ENCODE measurements at regions not wholly inside any gene's neighbourhood (a gene's known extent, or its start where the extent isn't known, plus 50 kb on each side); places are given as distances from the start of the nearest gene placed in this dataset.
A peak's percentile ranks its signal among the peaks of the same experiment; 100 is the strongest.

DNA sequence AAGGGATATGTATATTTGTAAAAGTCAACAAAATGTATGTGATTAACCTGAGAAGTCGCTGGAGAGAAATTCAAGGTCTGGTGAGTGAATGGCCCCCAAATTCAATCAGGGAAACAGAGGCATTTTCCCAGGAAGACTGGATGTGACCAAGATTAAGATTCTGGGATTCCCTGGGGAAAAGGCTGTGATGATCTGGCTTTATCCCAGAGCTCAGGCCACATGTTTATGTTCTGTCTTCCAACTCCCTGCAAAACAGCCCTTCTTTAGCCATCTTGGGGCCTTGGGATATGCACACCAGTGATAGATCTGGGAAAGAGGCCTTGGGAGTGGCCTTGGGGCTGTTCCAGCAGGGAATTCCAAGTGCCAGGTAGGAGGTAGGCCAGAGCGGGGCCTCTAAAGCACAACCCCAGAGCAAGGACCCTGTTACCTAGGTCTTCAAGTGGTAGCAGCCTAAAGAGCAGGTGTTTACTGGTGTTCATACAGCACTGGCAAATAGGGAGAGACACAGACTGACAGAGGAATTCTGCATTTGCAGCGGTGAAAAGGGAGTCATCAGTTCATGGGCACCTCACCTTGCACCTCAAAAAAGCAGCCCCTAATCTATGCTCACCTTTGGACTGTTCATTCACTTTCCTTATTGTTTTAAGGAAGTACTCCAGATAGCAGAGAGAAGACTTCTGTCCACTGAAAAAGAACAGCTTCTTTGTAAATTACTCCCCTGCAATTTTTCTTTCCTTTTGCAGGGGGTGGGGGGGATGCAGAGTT, 312.4 kb downstream of the BUD13 start:
- Histone ChIP-seq H3K9me3 (ENCODE audit: control insufficient read depth, insufficient read depth, low read depth, low read length) (no peaks in the 10 kb centered on the region), H3K27me3 (ENCODE audit: control insufficient read depth, insufficient read depth, low read length) (peaks cover 9% of the 10 kb centered on the region; the same call in 1 of the 2 replicates), H3K4me1 (ENCODE audit: control insufficient read depth, insufficient read depth, low read length) (no peaks in the 10 kb centered on the region), H3K27ac (ENCODE audit: low read length) (no peak overlapping the region), H3K4me3 (ENCODE audit: low read depth in 2 of 2, low read length in 2 of 2) (no peak overlapping the region), H3K36me3 (ENCODE audit: control insufficient read depth, insufficient read depth, low read length) (no peaks in the 10 kb centered on the region)
- DNase-seq (ENCODE audit: low read depth, low spot score) (no peak), ATAC-seq (no peak)
- POLR2A ChIA-PET: no interaction called here
- TF ChIP-seq, protein P1, sequence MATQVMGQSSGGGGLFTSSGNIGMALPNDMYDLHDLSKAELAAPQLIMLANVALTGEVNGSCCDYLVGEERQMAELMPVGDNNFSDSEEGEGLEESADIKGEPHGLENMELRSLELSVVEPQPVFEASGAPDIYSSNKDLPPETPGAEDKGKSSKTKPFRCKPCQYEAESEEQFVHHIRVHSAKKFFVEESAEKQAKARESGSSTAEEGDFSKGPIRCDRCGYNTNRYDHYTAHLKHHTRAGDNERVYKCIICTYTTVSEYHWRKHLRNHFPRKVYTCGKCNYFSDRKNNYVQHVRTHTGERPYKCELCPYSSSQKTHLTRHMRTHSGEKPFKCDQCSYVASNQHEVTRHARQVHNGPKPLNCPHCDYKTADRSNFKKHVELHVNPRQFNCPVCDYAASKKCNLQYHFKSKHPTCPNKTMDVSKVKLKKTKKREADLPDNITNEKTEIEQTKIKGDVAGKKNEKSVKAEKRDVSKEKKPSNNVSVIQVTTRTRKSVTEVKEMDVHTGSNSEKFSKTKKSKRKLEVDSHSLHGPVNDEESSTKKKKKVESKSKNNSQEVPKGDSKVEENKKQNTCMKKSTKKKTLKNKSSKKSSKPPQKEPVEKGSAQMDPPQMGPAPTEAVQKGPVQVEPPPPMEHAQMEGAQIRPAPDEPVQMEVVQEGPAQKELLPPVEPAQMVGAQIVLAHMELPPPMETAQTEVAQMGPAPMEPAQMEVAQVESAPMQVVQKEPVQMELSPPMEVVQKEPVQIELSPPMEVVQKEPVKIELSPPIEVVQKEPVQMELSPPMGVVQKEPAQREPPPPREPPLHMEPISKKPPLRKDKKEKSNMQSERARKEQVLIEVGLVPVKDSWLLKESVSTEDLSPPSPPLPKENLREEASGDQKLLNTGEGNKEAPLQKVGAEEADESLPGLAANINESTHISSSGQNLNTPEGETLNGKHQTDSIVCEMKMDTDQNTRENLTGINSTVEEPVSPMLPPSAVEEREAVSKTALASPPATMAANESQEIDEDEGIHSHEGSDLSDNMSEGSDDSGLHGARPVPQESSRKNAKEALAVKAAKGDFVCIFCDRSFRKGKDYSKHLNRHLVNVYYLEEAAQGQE (IDR thresholded peaks at IDR 0.05; ENCODE audit: insufficient read depth in 1 of 2, low read depth in 2 of 2, low read length in 1 of 2): no peak
- TF ChIP-seq CTCF (IDR thresholded peaks at IDR 0.05) (no peak), TCF7L2 (IDR thresholded peaks at IDR 0.05; ENCODE audit: low read depth, low read length) (no peak), SIN3A (IDR thresholded peaks at IDR 0.05; ENCODE audit: borderline replicate concordance, insufficient read depth, low read depth, low read length) (no peak), POLR2AphosphoS5 (IDR thresholded peaks at IDR 0.05; ENCODE audit: low read depth, low read length) (no peak)
- intact Hi-C loops (cut with micrococcal nuclease; ENCODE audit: unreplicated experiment): no loop called here
- CTCF ChIA-PET: no interaction called here
- BruUV-seq (replicated peaks): no TSS peak
- in situ Hi-C loops (cut with HindIII; ENCODE audit: low pct_unique_long_range_greater_than_20kb, low sequenced_read_pairs): no loop called here

GRCh38 chr11:116459185-116460045, 313.4 kb downstream of the BUD13 start:
- ChIA-PET POLR2A (no interaction called here), CTCF (no interaction called here)
- Histone ChIP-seq H3K4me1 (ENCODE audit: control insufficient read depth, insufficient read depth, low read length) (no peaks in the 10 kb centered on the region), H3K9me3 (ENCODE audit: control insufficient read depth, insufficient read depth, low read depth, low read length) (no peaks in the 10 kb centered on the region), H3K27ac (ENCODE audit: low read length) (no peak overlapping the region), H3K4me3 (ENCODE audit: low read depth in 2 of 2, low read length in 2 of 2) (no peak overlapping the region), H3K27me3 (ENCODE audit: control insufficient read depth, insufficient read depth, low read length) (peaks cover 6% of the 10 kb centered on the region; the same call in 1 of the 2 replicates), H3K36me3 (ENCODE audit: control insufficient read depth, insufficient read depth, low read length) (no peaks in the 10 kb centered on the region)
- DNase-seq (ENCODE audit: low read depth, low spot score) (no peak), ATAC-seq (no peak)
- no TSS peak for BruUV-seq (replicated peaks)
- intact Hi-C loops (cut with micrococcal nuclease; ENCODE audit: unreplicated experiment) (no loop called here), in situ Hi-C loops (cut with HindIII; ENCODE audit: low pct_unique_long_range_greater_than_20kb, low sequenced_read_pairs) (no loop called here)
- peak; percentile 46; the same call in 1 of the 2 replicates for TF ChIP-seq TCF7L2 (IDR thresholded peaks at IDR 0.05; ENCODE audit: low read depth, low read length)
- TF ChIP-seq, protein P1 (IDR thresholded peaks at IDR 0.05; ENCODE audit: insufficient read depth in 1 of 2, low read depth in 2 of 2, low read length in 1 of 2): no peak
